HG03521 (cell line): ENCODE measurements at regions not wholly inside any gene's neighbourhood (a gene's known extent, or its start where the extent isn't known, plus 50 kb on each side); places are given as distances from the start of the nearest gene placed in this dataset.

ENCODE experiments used
- ATAC-seq: cut with Tn5 transposase; IDR thresholded peaks from one replicate; pipeline ENCODE4 v1.9.1; 2021; ENCODE audit warnings: mild to moderate bottlenecking, moderate library complexity; ENCODE audit not compliant: unreplicated experiment

GRCh38 chr4:1500231-1500965 is 94.2 kb upstream of the NKX1-1 start:
- ATAC-seq, result no peak

- ATAC-seq, result no peak
Observed at GRCh38 chr4:1499465-1499864, 93.2 kb upstream of the NKX1-1 start.

DNA sequence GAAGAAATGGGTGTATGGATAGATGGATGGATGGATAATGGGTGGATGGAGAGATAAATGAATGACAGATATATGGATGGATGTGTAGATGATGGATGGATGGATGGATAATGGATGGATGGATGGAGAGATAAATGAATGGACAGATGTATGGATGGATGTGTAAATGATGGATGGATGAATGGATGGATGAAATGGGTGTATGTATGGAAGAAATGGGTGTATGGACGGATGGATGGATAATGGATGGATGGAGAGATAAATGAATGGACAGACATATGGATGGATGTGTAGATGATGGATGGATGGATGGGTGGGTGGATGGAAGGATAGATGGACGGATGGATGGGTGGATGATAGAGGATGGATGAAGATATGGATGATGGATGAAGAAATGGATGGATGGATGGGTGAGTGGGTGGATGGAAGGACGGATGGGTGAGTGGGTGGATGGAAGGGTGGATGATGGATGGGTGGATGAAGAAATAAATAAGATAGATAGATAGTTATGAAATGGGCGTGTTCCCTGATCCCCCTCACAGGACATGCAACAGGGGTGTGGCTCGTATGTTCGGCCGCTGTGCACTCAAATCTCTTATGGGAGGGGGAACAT is 91.1 kb upstream of the NKX1-1 start:
- no peak for ATAC-seq

- ATAC-seq, result no peak
Observed at GRCh38 chr4:1496116-1496642, 89.9 kb upstream of the NKX1-1 start.

DNA sequence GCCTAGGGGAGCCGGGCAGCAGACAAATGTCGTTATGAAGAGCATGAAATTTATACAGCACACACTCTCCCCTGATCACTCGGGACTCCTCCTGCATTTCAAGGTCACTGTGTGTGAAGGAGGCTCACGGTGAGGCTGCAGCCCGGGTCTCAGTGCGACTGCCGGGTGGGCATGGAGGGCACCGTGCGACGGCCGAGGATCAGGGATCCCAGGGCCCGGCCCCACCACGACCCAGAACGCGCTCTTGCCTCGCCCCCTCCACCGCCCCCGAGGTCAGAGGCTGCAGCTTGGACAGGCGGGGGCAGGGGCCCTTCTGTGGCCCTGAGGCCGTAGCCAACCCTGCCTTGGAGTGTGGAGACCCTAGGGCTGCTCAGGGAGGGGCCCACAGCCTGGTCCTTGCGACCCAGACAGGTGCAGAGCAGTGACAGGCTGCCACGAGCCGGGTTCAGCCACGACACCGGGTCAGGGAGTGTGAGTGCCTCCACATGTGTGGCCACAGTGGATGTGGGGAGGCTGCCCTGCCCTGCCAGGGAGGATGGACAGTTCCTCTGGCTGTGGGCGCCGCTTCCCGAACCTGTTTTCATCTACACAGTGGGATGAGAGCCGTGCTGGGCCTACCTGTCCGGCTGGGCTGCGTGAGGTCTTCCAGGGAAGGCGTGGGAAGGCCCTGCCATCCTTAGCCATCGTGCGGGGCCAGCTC is 89.3 kb upstream of the NKX1-1 start:
- no peak for ATAC-seq

DNA sequence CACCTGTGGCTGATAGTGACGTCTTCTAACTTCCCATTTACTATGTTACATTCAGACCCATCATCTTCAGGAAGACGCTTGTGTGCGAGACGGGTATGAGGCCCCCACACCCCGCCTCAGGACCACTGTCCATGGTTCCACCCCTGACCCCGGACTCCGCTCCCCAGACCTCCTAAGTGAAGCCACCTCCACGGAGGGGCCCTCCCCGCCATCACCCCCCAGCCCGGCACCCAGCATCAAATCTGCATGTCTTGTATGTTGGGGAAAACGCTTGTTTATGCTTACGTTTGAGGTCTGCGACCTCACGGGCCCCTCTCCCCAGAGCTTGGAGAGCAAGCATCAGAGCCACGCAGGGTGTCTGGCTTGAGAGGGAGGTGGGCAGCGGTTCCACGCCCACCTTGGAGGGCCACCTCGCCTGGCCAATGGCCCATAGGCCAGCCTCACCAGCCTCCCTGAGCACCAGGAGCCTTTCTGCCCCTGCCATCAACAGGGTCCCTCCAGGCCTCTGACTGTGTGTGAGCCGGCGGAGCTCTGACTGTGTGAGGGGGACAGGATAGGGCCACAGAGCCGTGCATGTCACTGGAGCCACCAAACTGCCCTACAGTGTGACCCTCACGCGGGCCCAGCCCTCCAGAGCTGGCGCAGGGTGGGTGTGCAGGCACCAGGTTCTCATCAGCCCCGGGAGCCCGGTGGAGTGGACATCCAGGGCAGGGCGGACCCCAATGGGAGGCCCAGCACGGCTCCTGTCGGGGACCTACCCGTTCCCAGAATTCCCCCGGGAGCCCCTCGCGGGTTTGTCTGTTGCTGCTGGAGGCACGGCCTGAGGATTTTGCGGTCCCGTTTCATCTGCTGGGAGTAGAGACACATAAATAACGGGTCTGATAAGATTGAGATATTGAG is 88.4 kb upstream of the NKX1-1 start:
- ATAC-seq, result no peak

DNA sequence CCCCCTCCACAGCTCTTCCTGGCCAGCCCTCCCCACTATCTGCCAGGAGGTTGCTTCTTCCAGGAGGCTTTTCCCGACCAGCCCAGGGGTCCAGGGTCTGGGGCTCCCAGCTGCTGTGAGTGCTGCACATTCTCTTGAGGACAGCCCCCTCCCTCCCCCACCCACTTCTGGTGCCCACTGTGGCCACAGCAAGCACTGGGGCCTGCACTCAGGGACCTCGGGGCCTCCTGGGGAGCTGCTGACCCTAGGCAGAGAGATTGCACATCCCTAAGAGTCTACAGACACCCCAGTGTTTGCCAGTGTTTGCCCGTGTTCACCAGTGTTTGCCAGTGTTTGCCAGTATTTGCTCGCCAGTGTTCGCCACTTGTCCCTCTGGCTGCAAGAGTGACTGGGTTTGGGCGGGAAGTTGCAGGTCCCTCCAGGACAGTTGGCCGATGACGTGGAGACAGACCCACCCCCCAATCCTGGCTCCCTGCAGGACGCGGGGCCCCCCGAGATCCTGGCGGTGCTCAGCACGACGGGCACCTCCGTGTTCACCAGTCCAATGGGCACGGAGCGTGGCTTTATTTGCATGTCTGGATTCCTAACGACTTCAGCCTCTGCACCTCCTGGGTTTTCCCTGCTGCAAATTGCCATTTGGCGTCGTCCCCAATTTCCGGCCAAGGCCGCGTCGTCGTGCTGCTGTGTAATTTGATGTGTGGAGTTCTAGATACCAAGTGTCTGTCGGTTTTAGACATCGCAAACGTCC is 87.5 kb upstream of the NKX1-1 start:
- ATAC-seq, result no peak

- ATAC-seq, result no peak
Observed at GRCh38 chr4:1492651-1493539, 86.7 kb upstream of the NKX1-1 start.

DNA sequence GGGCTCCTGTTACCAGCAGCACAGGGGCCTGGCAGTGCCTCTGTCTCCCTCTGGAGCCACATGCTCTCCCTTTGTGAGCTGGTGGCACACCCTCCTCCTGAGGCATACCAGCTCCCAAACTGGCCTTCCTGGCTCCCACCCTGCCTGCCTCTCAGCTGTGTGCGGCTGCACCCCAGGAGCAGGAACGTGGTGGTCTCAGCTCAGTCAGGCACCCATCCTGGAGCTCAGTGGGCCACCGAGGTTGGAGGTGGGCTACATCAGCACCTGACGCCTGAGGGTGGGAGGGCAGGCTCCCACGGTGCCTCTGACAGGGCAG is 85.9 kb upstream of the NKX1-1 start:
- ATAC-seq, result no peak

DNA sequence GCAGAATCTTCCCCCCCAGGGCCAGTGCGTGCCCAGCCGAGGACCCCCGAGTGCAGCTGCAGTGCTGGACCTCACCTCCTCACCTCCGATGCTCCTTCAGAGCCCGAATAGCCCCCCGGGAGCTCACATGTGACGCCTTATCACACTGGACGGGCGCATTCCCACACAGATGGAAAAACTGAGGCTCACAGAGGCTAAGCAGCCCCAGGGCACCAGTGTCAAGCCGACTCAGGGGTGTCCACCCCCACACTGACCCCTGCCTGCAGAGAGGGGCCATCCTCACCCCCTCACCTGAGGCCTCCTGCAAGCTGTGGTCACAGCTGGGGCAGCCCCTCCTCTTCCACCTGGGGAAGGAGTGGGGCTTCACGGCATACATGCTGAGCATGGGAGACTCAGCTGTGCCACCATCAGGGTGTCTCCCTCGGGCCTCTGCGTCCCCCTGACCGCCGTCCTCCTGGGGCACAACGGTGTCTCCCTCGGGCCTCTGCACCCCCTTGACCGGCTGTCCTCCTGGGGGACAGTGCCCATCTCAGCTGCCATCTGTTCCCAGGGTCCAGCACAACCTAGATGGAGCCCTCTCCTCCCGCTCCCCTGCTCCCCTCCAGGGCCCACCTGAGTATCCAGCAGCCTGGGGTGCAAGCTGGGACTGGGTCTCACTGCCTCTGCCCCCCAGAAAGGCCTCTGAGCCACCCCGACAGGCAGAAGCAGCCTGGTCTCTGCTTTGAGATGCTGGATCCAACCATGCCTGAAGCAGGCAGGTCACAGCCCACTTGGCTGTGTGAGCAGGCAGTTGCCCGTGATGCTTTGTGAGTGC is 85.3 kb upstream of the NKX1-1 start:
- no peak for ATAC-seq

DNA sequence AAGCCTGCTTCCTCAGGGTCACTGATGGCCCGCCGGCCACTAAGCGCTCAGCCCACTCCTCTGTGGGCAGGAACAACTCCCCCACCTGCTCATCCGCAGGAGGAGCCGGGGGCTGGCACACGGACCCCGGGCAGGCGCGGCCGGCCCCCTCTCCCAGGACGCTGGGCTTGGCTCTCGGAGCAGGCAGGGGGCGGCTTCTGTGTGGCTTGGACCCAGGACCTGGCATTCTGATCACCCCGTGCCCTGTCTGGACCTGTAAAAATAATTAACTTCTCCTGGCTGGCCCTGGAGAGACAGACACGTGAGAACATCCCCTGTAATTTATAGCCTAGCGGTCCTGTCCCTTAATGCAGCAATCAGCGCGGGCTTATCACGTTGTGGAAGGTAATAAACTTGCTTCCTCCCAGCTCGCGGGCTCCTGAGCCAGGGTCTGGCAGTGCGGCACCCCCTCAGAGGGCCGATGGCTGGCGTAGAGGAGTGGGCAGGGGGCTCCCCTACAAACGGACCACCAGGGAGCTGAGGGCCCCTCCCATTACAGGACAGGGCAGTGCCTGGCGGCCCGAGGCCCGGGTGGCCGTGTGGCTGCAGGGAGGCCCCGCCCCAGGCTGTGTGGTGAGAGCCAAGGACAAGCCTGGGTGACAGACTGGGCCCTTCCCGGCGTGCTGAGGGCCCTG is 84.5 kb upstream of the NKX1-1 start:
- ATAC-seq, result no peak

GRCh38 chr4:1490011-1490653 is 83.9 kb upstream of the NKX1-1 start:
- ATAC-seq, result no peak

DNA sequence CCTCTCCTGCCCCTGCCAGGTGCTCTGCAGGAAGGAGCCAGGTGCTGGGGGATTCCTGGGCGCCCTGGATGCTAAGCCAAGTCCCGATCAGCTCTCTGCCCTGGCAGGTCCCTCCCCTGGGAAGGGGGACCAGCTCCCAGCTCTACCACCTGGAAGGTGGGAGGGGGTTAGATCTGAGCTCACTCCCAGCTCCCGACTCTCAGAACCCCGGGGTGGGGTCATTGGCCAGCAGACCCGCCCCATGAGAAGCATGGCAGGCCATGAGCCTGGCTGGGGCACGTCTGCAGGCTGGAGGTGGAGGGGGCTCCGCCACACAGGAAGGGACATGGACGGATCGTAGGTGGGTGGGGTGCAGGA is 83.4 kb upstream of the NKX1-1 start:
- ATAC-seq, result no peak

DNA sequence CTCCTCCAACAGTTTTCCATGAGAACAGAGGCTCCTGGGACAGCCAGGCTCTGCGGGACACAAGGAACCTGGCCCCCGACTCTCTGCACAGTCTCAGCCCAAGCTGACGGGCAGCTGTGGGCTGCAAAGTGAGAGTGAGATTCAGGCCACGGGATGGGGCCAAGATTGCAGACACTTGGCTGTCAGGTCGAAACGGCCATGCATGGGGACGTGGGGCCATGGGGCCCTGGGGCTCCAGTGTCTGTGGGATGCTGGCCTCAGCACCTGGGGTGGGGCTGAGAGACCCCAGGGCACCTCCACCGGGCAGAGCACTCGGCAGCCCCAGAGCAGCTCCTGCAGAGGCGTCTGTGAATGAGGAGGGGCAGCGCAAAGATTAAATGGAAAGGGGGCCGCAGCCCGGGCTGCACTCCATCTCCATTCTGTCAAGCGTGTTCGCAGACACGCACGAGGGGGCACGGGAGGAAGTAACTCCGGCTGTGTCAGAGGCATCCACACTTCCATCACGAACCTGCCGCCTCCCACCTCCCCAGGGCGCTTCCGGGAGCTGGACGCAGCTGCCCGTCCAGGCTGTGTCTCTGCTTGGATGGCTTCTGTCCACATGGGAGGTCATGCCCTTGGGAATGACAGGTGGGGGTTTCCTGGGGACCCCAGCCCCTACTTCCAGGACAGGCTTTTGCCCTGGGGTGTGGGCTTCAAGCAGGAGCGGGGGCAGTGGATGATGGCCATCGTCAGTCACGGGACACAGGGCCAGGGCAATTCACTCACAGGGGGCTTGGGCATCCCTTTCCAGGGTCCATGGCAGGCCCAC is 82.8 kb upstream of the NKX1-1 start:
- ATAC-seq, result no peak

GRCh38 chr4:1488357-1488756 is 82.1 kb upstream of the NKX1-1 start:
- no peak for ATAC-seq

DNA sequence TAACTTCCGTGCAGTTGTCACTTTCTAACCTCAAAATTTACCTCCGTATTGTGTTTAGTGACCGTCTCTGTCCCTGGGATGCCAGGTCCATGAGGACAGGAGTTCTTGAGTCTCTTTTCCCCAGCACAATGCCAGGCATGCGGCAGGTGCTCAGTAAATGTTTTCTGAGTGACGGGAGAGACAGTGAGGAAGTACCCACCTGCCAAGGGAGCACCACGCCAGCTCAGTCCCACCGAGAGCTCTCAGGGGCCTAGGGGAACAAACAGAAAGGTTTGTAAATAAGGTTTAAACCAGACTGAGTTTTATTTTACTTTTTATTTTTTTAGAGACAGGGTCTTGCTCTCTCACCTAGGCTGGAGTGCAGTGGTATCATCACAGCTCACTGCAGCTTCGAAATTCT is 81.5 kb upstream of the NKX1-1 start:
- ATAC-seq, result no peak

DNA sequence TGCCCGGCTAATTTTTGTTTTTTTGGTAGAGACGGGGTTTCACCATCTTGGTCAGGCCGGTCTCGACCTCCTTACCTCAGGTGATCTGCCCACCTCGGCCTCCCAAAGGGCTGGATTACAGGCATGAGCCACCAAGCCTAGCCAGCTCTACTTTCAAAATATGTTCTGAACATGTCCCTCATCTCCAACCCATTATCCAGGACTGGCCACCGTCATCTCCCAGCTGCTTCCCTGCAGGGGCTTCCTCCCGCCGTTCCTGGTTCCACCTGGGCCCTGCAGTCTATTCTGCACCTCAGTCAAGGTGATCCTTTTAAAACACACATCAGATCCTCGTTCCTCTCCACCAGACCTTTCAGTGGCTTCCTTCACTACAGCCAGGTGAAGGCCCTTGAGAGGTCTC is 80.9 kb upstream of the NKX1-1 start:
- ATAC-seq, result no peak
